K562 (cell line): ENCODE measurements at regions not wholly inside any gene's neighbourhood (a gene's known extent, or its start where the extent isn't known, plus 50 kb on each side); places are given as distances from the start of the nearest gene placed in this dataset.
A peak's percentile ranks its signal among the peaks of the same experiment; 100 is the strongest.

Experiments used
- ATAC-seq: fragments of 200-7000 bp; cut with Tn5 transposase; 3 replicates; pipeline ENCODE4 v1.9.1; 2020; ENCODE audit warnings: moderate library complexity
- BruUV-seq: library from RNA; stranded (reverse); fragments of 400-500 nt; replicated peaks from 2 replicates; lab custom pipeline; 2021; lab: Mats Ljungman, UMichigan
- CTCF ChIA-PET: fragments of 300-600 bp; formaldehyde crosslinking; extraction: SDS; loops from one replicate; lab custom pipeline; 2021; ENCODE audit warnings: low intra/inter-chr PET ratio; lab: Yijun Ruan, JAX
- POLR2A ChIA-PET: fragments of 300-600, 350-650 bp; sonication (Branson Sonifier 250); formaldehyde crosslinking; extraction: SDS; loops from one replicate; lab custom pipeline; 2021; ENCODE audit warnings: antibody characterized with exemption, inconsistent platforms; lab: Yijun Ruan, JAX
- DNase-seq, 4 experiments: peaks; one replicate each; pipeline versions ENCODE4 v3.0.0 to v3.0.0-alpha.2; 2011 to 2018; ENCODE audit warnings: low spot score in 3 of 4, mixed read lengths in 3 of 4; ENCODE audit errors: extremely low read depth in 1 of 4
- FAIRE-seq: peaks from 2 replicates; lab custom pipeline; 2011; peaks lifted over from hg19 to GRCh38; lab: Jason Lieb, UNC
- H2AFZ ChIP-seq: 2 replicates; pipeline ENCODE4 v1.6.0; 2011; ENCODE audit warnings: low read depth, low read length, control low read depth, inconsistent platforms
- H3K27ac ChIP-seq: fragments of 200-600 bp; 3 replicates; pipeline ENCODE4 v1.8.0; 2011; ENCODE audit warnings: low read depth, mild to moderate bottlenecking, control low read depth, inconsistent platforms, low read length, moderate library complexity, mixed read lengths; ENCODE audit errors: extremely low read depth
- H3K27me3 ChIP-seq, 2 experiments: fragments of 300-600 bp in 1 of 2; 2 replicates in 1 of 2; 3 replicates in 1 of 2; pipeline versions ENCODE4 v1.6.0 to v1.8.0; 2011; ENCODE audit warnings: inconsistent platforms in 2 of 2, low read length in 2 of 2, mild to moderate bottlenecking in 1 of 2, mixed read lengths in 1 of 2, moderate library complexity in 1 of 2; ENCODE audit not compliant: control insufficient read depth in 2 of 2, insufficient read depth in 2 of 2
- H3K36me3 ChIP-seq: fragments of 300-600 bp; 3 replicates; pipeline ENCODE4 v1.8.0; 2011; ENCODE audit warnings: mild to moderate bottlenecking, low read length, inconsistent platforms; ENCODE audit not compliant: control insufficient read depth, insufficient read depth
- H3K4me1 ChIP-seq, 2 experiments: fragments of 200-600 bp in 1 of 2; replicated peaks in 1 of 2; 2 replicates in 1 of 2; 3 replicates in 1 of 2; pipeline versions ENCODE4 v1.5.1 to v1.8.0; 2011; ENCODE audit warnings: inconsistent platforms in 2 of 2, low read length in 2 of 2, mild to moderate bottlenecking in 1 of 2, mixed read lengths in 1 of 2, moderate library complexity in 1 of 2; ENCODE audit not compliant: control insufficient read depth in 2 of 2, insufficient read depth in 2 of 2
- H3K4me2 ChIP-seq: 2 replicates; pipeline ENCODE4 v1.6.1; 2011; ENCODE audit warnings: low read length, control low read depth, inconsistent platforms, mixed read lengths; ENCODE audit not compliant: insufficient read depth
- H3K4me3 ChIP-seq: fragments of 200-600 bp; sonication (generic), shearing (Covaris generic); 2 replicates; pipeline ENCODE4 v1.5.1; 2016; ENCODE audit warnings: control low read depth, inconsistent platforms
- H3K79me2 ChIP-seq: fragments of 200-600 bp; 3 replicates; pipeline ENCODE4 v1.8.0; 2011; ENCODE audit warnings: low read length, inconsistent platforms; ENCODE audit not compliant: control insufficient read depth, insufficient read depth
- H3K9ac ChIP-seq, 2 experiments: 2 replicates each; pipeline versions ENCODE4 v1.6.0 to v1.6.1; 2011; ENCODE audit warnings: low read depth in 2 of 2, low read length in 2 of 2, control low read depth in 1 of 2, inconsistent platforms in 1 of 2, mild to moderate bottlenecking in 1 of 2, mixed read lengths in 1 of 2; ENCODE audit not compliant: insufficient read depth in 1 of 2
- H3K9me1 ChIP-seq: one replicate; pipeline ENCODE4 v1.6.0; 2011; ENCODE audit warnings: inconsistent platforms, mild to moderate bottlenecking, low read length, moderate library complexity; ENCODE audit not compliant: control insufficient read depth, insufficient read depth
- H3K9me3 ChIP-seq: replicated peaks from 2 replicates; pipeline ENCODE4 v1.5.1; 2011; ENCODE audit warnings: low read depth, low read length, inconsistent platforms; ENCODE audit not compliant: control insufficient read depth, insufficient read depth
- H4K20me1 ChIP-seq: replicated peaks from 2 replicates; pipeline ENCODE4 v1.6.1; 2011; ENCODE audit warnings: low read length, inconsistent platforms, mixed read lengths; ENCODE audit not compliant: control insufficient read depth, insufficient read depth
- CREB5 ChIP-seq: fragments of 250-450 bp; sonication (Bioruptor Pico); IDR thresholded peaks from 2 replicates; pipeline ENCODE4 v1.5.0; 2020; ENCODE audit warnings: mild to moderate bottlenecking
- FOXA3 ChIP-seq, 2 experiments: fragments of 450-650 bp in 1 of 2; sonication (generic) in 1 of 2; formaldehyde crosslinking; IDR thresholded peaks in 1 of 2; conservative IDR thresholded peaks in 1 of 2; 2 replicates each; pipeline versions ENCODE4 v1.4.0 to v1.8.0; 2020 to 2022; ENCODE audit warnings: mild to moderate bottlenecking in 2 of 2, missing genetic modification reagents in 1 of 2
- MCM5 ChIP-seq: fragments of 450-650 bp; IDR thresholded peaks from 2 replicates; pipeline ENCODE4 v1.6.1; 2016; ENCODE audit warnings: low read depth
- TEAD2 ChIP-seq: fragments of 450-650 bp; IDR thresholded peaks from 2 replicates; pipeline ENCODE4 v1.6.1; 2016; ENCODE audit warnings: missing genetic modification characterization, control low read depth, missing compliant biosample characterization
- VEZF1 ChIP-seq: fragments of 200-800 bp; sonication (Bioruptor generic); IDR thresholded peaks from 2 replicates; pipeline ENCODE4 v1.6.1; 2017; ENCODE audit warnings: missing genetic modification characterization, missing compliant biosample characterization
- ZFP1 ChIP-seq: fragments of 450-650 bp; formaldehyde crosslinking; IDR thresholded peaks from 2 replicates; pipeline ENCODE4 v1.4.0; 2020; ENCODE audit warnings: mild to moderate bottlenecking, mixed read lengths
- ZNF277 ChIP-seq: fragments of 250-450 bp; sonication (Bioruptor Pico); IDR thresholded peaks from 2 replicates; pipeline ENCODE4 v1.8.0; 2022; ENCODE audit warnings: inconsistent platforms, mild to moderate bottlenecking, moderate library complexity, borderline replicate concordance
- ZNF511 ChIP-seq: sonication (generic); formaldehyde crosslinking; IDR thresholded peaks from 2 replicates; pipeline ENCODE4 v1.8.0; 2022; ENCODE audit warnings: mild to moderate bottlenecking, missing genetic modification reagents
- WGBS: fragments of 100-300 bp; shearing (Covaris generic); methylation state at CpG from one replicate; pipeline ENCODE4 v1.1.6; 2016; ENCODE audit warnings: low coverage, mixed read lengths; ENCODE audit not compliant: insufficient coverage; ENCODE audit errors: missing lambda C conversion rate; 5-methylcytosine and 5-hydroxymethylcytosine counted together
- in situ Hi-C: fragments of 300-500 bp; cut with MboI; formaldehyde crosslinking; loops from 4 replicates; pipeline ENCODE4 v1.15.0; 2018; ENCODE audit warnings: inconsistent platforms, mixed read lengths
- intact Hi-C: fragments of 100-400 bp; cut with micrococcal nuclease; formaldehyde crosslinking; loops from 2 replicates; pipeline ENCODE4 v1.14.2; 2022

- Histone ChIP-seq H3K9me3 (no peaks in the 10 kb centered on the region), H3K9me1 (no peaks in the 10 kb centered on the region), H3K4me1 (no peaks in the 10 kb centered on the region), H3K9ac (no peak overlapping the region), H2AFZ (no peak overlapping the region), H3K36me3 (no peaks in the 10 kb centered on the region), H3K4me2 (no peak overlapping the region), H4K20me1 (no peaks in the 10 kb centered on the region), H3K4me3 (no peak overlapping the region), H3K27me3 (no peaks in the 10 kb centered on the region), H3K27ac (no peak overlapping the region), H3K79me2 (no peaks in the 10 kb centered on the region)
- no peak for TF ChIP-seq ZNF277 (CRISPR knock-in tag)
- TF ChIP-seq ZFP1 = peak; percentile 80
- no peak for TF ChIP-seq TEAD2 (tag)
- no peak for TF ChIP-seq MCM5
- TF ChIP-seq ZNF511 = no peak
- no peak for TF ChIP-seq FOXA3 (CRISPR knock-in tag; conservative IDR thresholded peaks at IDR 0.05 in 1 of 2, IDR thresholded peaks at IDR 0.05 in 1 of 2)
- no peak for TF ChIP-seq CREB5 (CRISPR knock-in tag)
- TF ChIP-seq VEZF1 (CRISPR knock-in tag) = no peak
- no TSS peak for BruUV-seq
- no peak for DNase-seq
- in situ Hi-C loops (no loop called here), intact Hi-C loops (no loop called here)
- ChIA-PET POLR2A (no interaction called here), CTCF (no interaction called here)
- 76% methylated on average over 4 of the region's 5 CpGs for WGBS
- ATAC-seq = no peak
- FAIRE-seq = no peak
These were observed 1054.9 kb downstream of the TBC1D22A start for GRCh38 chr22:47817380-47817779.
